ENCODE measurements at regions not wholly inside any gene's neighbourhood (a gene's known extent, or its start where the extent isn't known, plus 50 kb on each side); places are given as distances from the start of the nearest gene placed in this dataset.
"Not testable (repeated sequence)": the region's sequence is repeated elsewhere in the genome, so short reads cannot be mapped to it uniquely, and the experiment has no call there.

- Histone ChIP-seq H3K27ac (ENCODE audit: low read depth, low read length) (no peak overlapping the region), H3K36me3 (ENCODE audit: control insufficient read depth, low read length) (no peaks in the 10 kb centered on the region), H3K9me3 (ENCODE audit: control insufficient read depth, insufficient read depth, low read length) (no peaks in the 10 kb centered on the region), H3K9me2 (replicated peaks; ENCODE audit: control insufficient read depth, low read length) (no peaks in the 10 kb centered on the region), H3K4me3 (ENCODE audit: low read length) (no peak overlapping the region), H3K4me1 (ENCODE audit: control insufficient read depth, low read length) (no peaks in the 10 kb centered on the region), H3F3A (ENCODE audit: control insufficient read depth, insufficient read depth) (no peaks in the 10 kb centered on the region), H3K27me3 (ENCODE audit: control insufficient read depth, low read length) (no peaks in the 10 kb centered on the region), H3K79me2 (ENCODE audit: control insufficient read depth, low read length) (no peaks in the 10 kb centered on the region), H4K20me1 (ENCODE audit: control insufficient read depth, insufficient read depth, low read depth, low read length) (no peaks in the 10 kb centered on the region), H3K4me2 (ENCODE audit: low read length) (no peak overlapping the region)
- no peak for TF ChIP-seq CTCF (IDR thresholded peaks at IDR 0.05; ENCODE audit: low read depth, low read length, poor library complexity, severe bottlenecking)
- TF ChIP-seq EZH2phosphoT487 (IDR thresholded peaks at IDR 0.05; ENCODE audit: borderline replicate concordance, low read length): no peak
Observed at GRCh38 chr4:123682931-123683330, 286.3 kb downstream of the SPRY1 start.

- not testable (repeated sequence) for H3F3A ChIP-seq (ENCODE audit: control insufficient read depth, insufficient read depth); H3K4me1 ChIP-seq (ENCODE audit: control insufficient read depth, low read length); H3K4me2 ChIP-seq (ENCODE audit: low read length); H3K36me3 ChIP-seq (ENCODE audit: control insufficient read depth, low read length); H3K79me2 ChIP-seq (ENCODE audit: control insufficient read depth, low read length); H3K4me3 ChIP-seq (ENCODE audit: low read length); H3K27ac ChIP-seq (ENCODE audit: low read depth, low read length); H3K27me3 ChIP-seq (ENCODE audit: control insufficient read depth, low read length); H4K20me1 ChIP-seq (ENCODE audit: control insufficient read depth, insufficient read depth, low read depth, low read length); H3K9me3 ChIP-seq (ENCODE audit: control insufficient read depth, insufficient read depth, low read length); H3K9me2 ChIP-seq (replicated peaks; ENCODE audit: control insufficient read depth, low read length)
Observed at GRCh38 chr4:123684937-123685336, 288.3 kb downstream of the SPRY1 start.

GRCh38 chr4:123695531-123695930, 298.9 kb downstream of the SPRY1 start:
- H3K9me2 ChIP-seq (replicated peaks; ENCODE audit: control insufficient read depth, low read length); H3K9me3 ChIP-seq (ENCODE audit: control insufficient read depth, insufficient read depth, low read length); H3F3A ChIP-seq (ENCODE audit: control insufficient read depth, insufficient read depth); H4K20me1 ChIP-seq (ENCODE audit: control insufficient read depth, insufficient read depth, low read depth, low read length); H3K27me3 ChIP-seq (ENCODE audit: control insufficient read depth, low read length); H3K4me1 ChIP-seq (ENCODE audit: control insufficient read depth, low read length); H3K4me2 ChIP-seq (ENCODE audit: low read length); H3K27ac ChIP-seq (ENCODE audit: low read depth, low read length); H3K4me3 ChIP-seq (ENCODE audit: low read length); H3K79me2 ChIP-seq (ENCODE audit: control insufficient read depth, low read length); H3K36me3 ChIP-seq (ENCODE audit: control insufficient read depth, low read length): not testable (repeated sequence)

- no peak overlapping the region for H3K27ac ChIP-seq (ENCODE audit: low read depth, low read length)
- no peaks in the 10 kb centered on the region for H3K27me3 ChIP-seq (ENCODE audit: control insufficient read depth, low read length)
- H3K9me2 ChIP-seq (replicated peaks; ENCODE audit: control insufficient read depth, low read length): no peaks in the 10 kb centered on the region
- TF ChIP-seq EZH2phosphoT487 (IDR thresholded peaks at IDR 0.05; ENCODE audit: borderline replicate concordance, low read length): no peak
- TF ChIP-seq CTCF (IDR thresholded peaks at IDR 0.05; ENCODE audit: low read depth, low read length, poor library complexity, severe bottlenecking): no peak
- H3K79me2 ChIP-seq (ENCODE audit: control insufficient read depth, low read length): no peaks in the 10 kb centered on the region
- H3K4me3 ChIP-seq (ENCODE audit: low read length): no peak overlapping the region
- H3K36me3 ChIP-seq (ENCODE audit: control insufficient read depth, low read length): no peaks in the 10 kb centered on the region
- H3K9me3 ChIP-seq (ENCODE audit: control insufficient read depth, insufficient read depth, low read length): no peaks in the 10 kb centered on the region
- H3K4me2 ChIP-seq (ENCODE audit: low read length): no peak overlapping the region
- H3F3A ChIP-seq (ENCODE audit: control insufficient read depth, insufficient read depth): no peaks in the 10 kb centered on the region
- H4K20me1 ChIP-seq (ENCODE audit: control insufficient read depth, insufficient read depth, low read depth, low read length): no peaks in the 10 kb centered on the region
- no peaks in the 10 kb centered on the region for H3K4me1 ChIP-seq (ENCODE audit: control insufficient read depth, low read length)
Observed at GRCh38 chr4:123696687-123697086, 300.1 kb downstream of the SPRY1 start.

Data from DOHH2 (cell line).